Common myeloid progenitor, CD34-positive (primary cell): ENCODE measurements at regions not wholly inside any gene's neighbourhood (a gene's known extent, or its start where the extent isn't known, plus 50 kb on each side); places are given as distances from the start of the nearest gene placed in this dataset.
"Not testable (repeated sequence)": the region's sequence is repeated elsewhere in the genome, so short reads cannot be mapped to it uniquely, and the experiment has no call there.

Experiments
- CTCF ChIA-PET: fragments of 350-600 bp; sonication (Branson Sonifier 250); formaldehyde crosslinking; loops from one replicate; lab custom pipeline; 2021; ENCODE audit warnings: antibody characterized with exemption; lab: Charles Lee
- POLR2A ChIA-PET: fragments of 350-600 bp; sonication (Branson Sonifier 250); formaldehyde crosslinking; loops from one replicate; lab custom pipeline; 2021; ENCODE audit warnings: antibody characterized with exemption; lab: Charles Lee
- DNase-seq, 3 donors: peaks; one replicate each; pipeline versions ENCODE4 v3.0.0 to v3.0.0-alpha.2; 2013
- H3K27ac ChIP-seq, 2 experiments: 1 replicate in 1 of 2; 2 replicates in 1 of 2; pipeline ENCODE4 v1.7.0; 2013; ENCODE audit warnings: inconsistent platforms in 2 of 2, low read length in 2 of 2, mild to moderate bottlenecking in 2 of 2, low read depth in 1 of 2, moderate library complexity in 1 of 2; ENCODE audit not compliant: severe bottlenecking in 2 of 2, insufficient read depth in 1 of 2, poor library complexity in 1 of 2
- H3K27me3 ChIP-seq, 5 experiments: replicated peaks in 2 of 5; 1 replicate in 3 of 5; 2 replicates in 2 of 5; pipeline versions ENCODE4 v1.6.1 to v1.7.0; 2013; ENCODE audit warnings: low read length in 4 of 5, mild to moderate bottlenecking in 2 of 5, moderate library complexity in 2 of 5, inconsistent platforms in 1 of 5; ENCODE audit not compliant: insufficient read depth in 5 of 5, control insufficient read depth in 4 of 5
- H3K36me3 ChIP-seq, 4 experiments: 1 replicate in 2 of 4; 2 replicates in 2 of 4; pipeline versions ENCODE4 v1.6.1 to v1.7.0; 2013; ENCODE audit warnings: low read length in 3 of 4, control low read depth in 1 of 4, mild to moderate bottlenecking in 1 of 4; ENCODE audit not compliant: control insufficient read depth in 4 of 4, insufficient read depth in 4 of 4
- H3K4me1 ChIP-seq, 4 experiments: 1 replicate in 3 of 4; 2 replicates in 1 of 4; pipeline versions ENCODE4 v1.6.1 to v1.7.1; 2013; ENCODE audit warnings: low read length in 3 of 4, mild to moderate bottlenecking in 3 of 4, control low read depth in 1 of 4, inconsistent platforms in 1 of 4, moderate library complexity in 1 of 4; ENCODE audit not compliant: control insufficient read depth in 4 of 4, insufficient read depth in 4 of 4; ENCODE audit errors: control extremely low read depth in 1 of 4
- H3K4me3 ChIP-seq, 7 experiments: 1 replicate in 4 of 7; 2 replicates in 3 of 7; pipeline versions ENCODE4 v1.5.1 to v1.7.0; 2013; ENCODE audit warnings: mild to moderate bottlenecking in 7 of 7, low read length in 6 of 7, moderate library complexity in 6 of 7, inconsistent platforms in 2 of 7, low read depth in 2 of 7, control low read depth in 1 of 7; ENCODE audit not compliant: insufficient read depth in 4 of 7, control insufficient read depth in 1 of 7; ENCODE audit errors: extremely low read depth in 1 of 7
- H3K9me3 ChIP-seq, 5 experiments: 1 replicate in 4 of 5; 2 replicates in 1 of 5; pipeline versions ENCODE4 v1.6.1 to v1.7.1; 2013; ENCODE audit warnings: low read length in 4 of 5, mild to moderate bottlenecking in 2 of 5, inconsistent platforms in 1 of 5, low read depth in 1 of 5, moderate library complexity in 1 of 5; ENCODE audit not compliant: control insufficient read depth in 4 of 5, insufficient read depth in 2 of 5; ENCODE audit errors: control extremely low read depth in 1 of 5
- WGBS: methylation state at CpG from one replicate; pipeline ENCODE4 v1.1.5; 2013; ENCODE audit not compliant: insufficient coverage; 5-methylcytosine and 5-hydroxymethylcytosine counted together

- POLR2A ChIA-PET: no interaction called here
- DNase-seq: no peak
- CTCF ChIA-PET: no interaction called here
- no peaks in the 10 kb centered on the region for H3K36me3 ChIP-seq
- H3K4me3 ChIP-seq: no peak overlapping the region
- no peaks in the 10 kb centered on the region for H3K4me1 ChIP-seq
- WGBS: 100% methylated on average over 1 of the region's 1 CpG
- no peak overlapping the region for H3K27ac ChIP-seq
- H3K27me3 ChIP-seq: no peaks in the 10 kb centered on the region
- no peaks in the 10 kb centered on the region for H3K9me3 ChIP-seq
These were observed 650.7 kb upstream of the GRID2 start for GRCh38 chr4:91653067-91653466.

- no peak overlapping the region for H3K4me3 ChIP-seq
- no peaks in the 10 kb centered on the region for H3K36me3 ChIP-seq
- DNase-seq: no peak
- H3K27ac ChIP-seq: no peak overlapping the region
- ChIA-PET POLR2A (no interaction called here), CTCF (no interaction called here)
- peaks cover 0 to 2% (median 0%) of the 10 kb centered on the region in 5 experiments for H3K9me3 ChIP-seq
- H3K4me1 ChIP-seq: no peaks in the 10 kb centered on the region
- no peaks in the 10 kb centered on the region for H3K27me3 ChIP-seq
These were observed 622.7 kb upstream of the GRID2 start for GRCh38 chr4:91681091-91681490.

- Histone ChIP-seq H3K36me3 (no peaks in the 10 kb centered on the region), H3K4me1 (no peaks in the 10 kb centered on the region), H3K27me3 (no peaks in the 10 kb centered on the region), H3K27ac (no peak overlapping the region), H3K9me3 (peaks cover 0 to 2% (median 0%) of the 10 kb centered on the region in 5 experiments), H3K4me3 (no peak overlapping the region)
- WGBS: no CpG with 5 or more reads among the region's 1 CpG
- DNase-seq: no peak
- ChIA-PET POLR2A (no interaction called here), CTCF (no interaction called here)
These were observed 622.2 kb upstream of the GRID2 start for GRCh38 chr4:91681544-91681943.

- ChIA-PET CTCF (no interaction called here), POLR2A (no interaction called here)
- no peak overlapping the region for H3K27ac ChIP-seq
- DNase-seq: no peak
- no peak overlapping the region for H3K4me3 ChIP-seq
- H3K4me1 ChIP-seq: no peaks in the 10 kb centered on the region
- WGBS: no CpG with 5 or more reads among the region's 1 CpG
- H3K9me3 ChIP-seq: no peaks in the 10 kb centered on the region
- no peaks in the 10 kb centered on the region for H3K36me3 ChIP-seq
- no peaks in the 10 kb centered on the region for H3K27me3 ChIP-seq
These were observed 618.8 kb upstream of the GRID2 start for GRCh38 chr4:91684955-91685354.

- Histone ChIP-seq H3K36me3 (no peaks in the 10 kb centered on the region), H3K4me1 (no peaks in the 10 kb centered on the region), H3K27ac (no peak overlapping the region), H3K4me3 (no peak overlapping the region), H3K9me3 (no peaks in the 10 kb centered on the region), H3K27me3 (no peaks in the 10 kb centered on the region)
- POLR2A ChIA-PET: no interaction called here
- CTCF ChIA-PET: interaction anchor here (1.0 kb wide), 1 partner anchor 22 kb away, joined by 3 read pairs; no protein-coding TSS in a partner anchor
- DNase-seq: no peak
These were observed 615.4 kb upstream of the GRID2 start for GRCh38 chr4:91688413-91688812.

DNA sequence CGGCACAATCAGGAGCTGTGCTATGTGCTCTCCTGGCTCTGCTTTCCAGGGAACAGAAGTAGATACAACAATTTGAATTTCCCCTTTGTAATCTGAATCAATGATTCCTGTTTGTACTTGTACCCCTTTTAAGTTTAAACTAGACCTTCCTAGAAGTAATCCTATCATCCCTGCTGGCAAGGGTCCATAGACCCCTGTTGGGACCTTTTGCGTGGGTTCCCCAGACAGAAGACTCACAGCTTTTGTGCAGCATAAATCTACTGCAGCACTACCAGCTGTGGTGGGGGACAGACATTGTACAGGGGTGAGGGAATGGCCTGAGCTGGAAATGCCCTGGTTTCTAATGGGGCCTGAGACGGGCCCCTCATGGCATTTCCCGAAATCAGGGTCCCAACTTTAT, 604.1 kb upstream of the GRID2 start:
- POLR2A ChIA-PET, H3K36me3 ChIP-seq, H3K4me1 ChIP-seq, H3K9me3 ChIP-seq, DNase-seq, CTCF ChIA-PET, H3K27ac ChIP-seq, H3K27me3 ChIP-seq, H3K4me3 ChIP-seq: not testable (repeated sequence)
- WGBS: 94% methylated on average over 3 of the region's 4 CpGs

DNA sequence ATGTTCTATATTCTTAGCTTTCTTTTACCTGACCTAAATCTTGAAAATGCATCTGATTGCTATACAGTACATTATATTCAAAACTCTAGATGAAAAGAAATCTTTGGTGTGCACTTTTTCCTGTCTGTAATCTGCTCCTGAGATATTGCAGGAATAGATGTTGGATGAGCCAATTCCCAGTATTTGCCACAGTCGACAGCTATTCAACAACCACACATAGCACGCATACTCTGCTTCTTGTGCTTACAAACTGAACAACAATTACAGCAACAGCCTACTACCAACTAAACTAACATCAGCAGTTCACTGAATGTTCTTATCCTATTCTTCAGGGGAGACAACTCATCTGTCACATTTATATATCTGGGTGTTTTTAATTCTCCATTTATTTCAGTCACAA, 573.9 kb upstream of the GRID2 start:
- H3K27ac ChIP-seq: no peak overlapping the region
- H3K27me3 ChIP-seq: no peaks in the 10 kb centered on the region
- H3K4me3 ChIP-seq: no peak overlapping the region
- no peak for DNase-seq
- no peaks in the 10 kb centered on the region for H3K4me1 ChIP-seq
- ChIA-PET CTCF (no interaction called here), POLR2A (no interaction called here)
- H3K36me3 ChIP-seq: no peaks in the 10 kb centered on the region
- WGBS: no CpG with 5 or more reads among the region's 2 CpGs
- no peaks in the 10 kb centered on the region for H3K9me3 ChIP-seq
